GM12872 (cell line): ENCODE measurements at regions not wholly inside any gene's neighbourhood (a gene's known extent, or its start where the extent isn't known, plus 50 kb on each side); places are given as distances from the start of the nearest gene placed in this dataset.

Experiments
- TF ChIP-seq, protein P1 (sequence below): IDR thresholded peaks from 3 replicates; pipeline ENCODE4 v1.5.1; 2011; ENCODE audit warnings: low read depth, mild to moderate bottlenecking, low read length, moderate library complexity; ENCODE audit not compliant: insufficient read depth

DNA sequence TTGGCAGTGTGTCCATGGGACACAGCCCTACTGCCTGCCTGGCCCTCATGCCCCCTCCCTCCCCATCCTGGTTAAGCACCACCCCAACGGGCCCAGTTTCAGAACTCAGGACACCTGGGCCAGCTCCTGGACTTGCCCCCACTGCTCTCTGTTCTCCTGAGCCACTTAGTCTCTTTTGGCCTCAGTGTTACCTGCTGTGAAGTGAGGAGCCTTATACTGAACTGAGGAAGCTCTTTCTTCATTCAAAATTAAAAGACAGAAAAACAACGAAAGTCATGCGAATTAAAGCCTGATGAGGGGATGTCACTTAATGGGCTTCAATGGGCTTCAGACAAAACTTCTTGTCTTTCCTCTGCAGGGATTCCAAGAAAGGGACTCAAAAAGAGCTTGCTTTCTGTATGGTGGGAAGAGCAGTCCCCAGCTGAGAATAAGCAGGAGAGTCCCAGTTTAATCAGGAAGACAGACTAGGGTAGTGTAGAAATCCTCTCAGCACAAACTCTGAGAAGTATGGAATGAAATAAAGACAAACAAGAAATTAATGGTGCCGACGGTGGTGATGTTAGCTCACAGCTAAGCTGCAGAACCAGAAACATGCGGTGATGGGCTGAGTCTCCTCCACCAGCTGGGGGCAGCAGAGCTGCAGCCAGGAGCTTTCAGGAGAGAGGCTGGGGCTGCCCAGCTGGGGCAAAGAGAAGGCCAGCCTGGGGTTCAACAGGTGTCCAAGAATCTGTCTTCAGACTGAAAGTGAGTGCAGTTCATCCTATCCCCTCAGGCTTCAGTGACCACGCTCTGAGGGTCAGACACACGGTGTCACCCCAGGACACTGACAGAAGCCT lies 101.0 kb downstream of the GGTLC2 start:
- TF ChIP-seq, protein P1, sequence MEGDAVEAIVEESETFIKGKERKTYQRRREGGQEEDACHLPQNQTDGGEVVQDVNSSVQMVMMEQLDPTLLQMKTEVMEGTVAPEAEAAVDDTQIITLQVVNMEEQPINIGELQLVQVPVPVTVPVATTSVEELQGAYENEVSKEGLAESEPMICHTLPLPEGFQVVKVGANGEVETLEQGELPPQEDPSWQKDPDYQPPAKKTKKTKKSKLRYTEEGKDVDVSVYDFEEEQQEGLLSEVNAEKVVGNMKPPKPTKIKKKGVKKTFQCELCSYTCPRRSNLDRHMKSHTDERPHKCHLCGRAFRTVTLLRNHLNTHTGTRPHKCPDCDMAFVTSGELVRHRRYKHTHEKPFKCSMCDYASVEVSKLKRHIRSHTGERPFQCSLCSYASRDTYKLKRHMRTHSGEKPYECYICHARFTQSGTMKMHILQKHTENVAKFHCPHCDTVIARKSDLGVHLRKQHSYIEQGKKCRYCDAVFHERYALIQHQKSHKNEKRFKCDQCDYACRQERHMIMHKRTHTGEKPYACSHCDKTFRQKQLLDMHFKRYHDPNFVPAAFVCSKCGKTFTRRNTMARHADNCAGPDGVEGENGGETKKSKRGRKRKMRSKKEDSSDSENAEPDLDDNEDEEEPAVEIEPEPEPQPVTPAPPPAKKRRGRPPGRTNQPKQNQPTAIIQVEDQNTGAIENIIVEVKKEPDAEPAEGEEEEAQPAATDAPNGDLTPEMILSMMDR: peak; percentile 81

DNA sequence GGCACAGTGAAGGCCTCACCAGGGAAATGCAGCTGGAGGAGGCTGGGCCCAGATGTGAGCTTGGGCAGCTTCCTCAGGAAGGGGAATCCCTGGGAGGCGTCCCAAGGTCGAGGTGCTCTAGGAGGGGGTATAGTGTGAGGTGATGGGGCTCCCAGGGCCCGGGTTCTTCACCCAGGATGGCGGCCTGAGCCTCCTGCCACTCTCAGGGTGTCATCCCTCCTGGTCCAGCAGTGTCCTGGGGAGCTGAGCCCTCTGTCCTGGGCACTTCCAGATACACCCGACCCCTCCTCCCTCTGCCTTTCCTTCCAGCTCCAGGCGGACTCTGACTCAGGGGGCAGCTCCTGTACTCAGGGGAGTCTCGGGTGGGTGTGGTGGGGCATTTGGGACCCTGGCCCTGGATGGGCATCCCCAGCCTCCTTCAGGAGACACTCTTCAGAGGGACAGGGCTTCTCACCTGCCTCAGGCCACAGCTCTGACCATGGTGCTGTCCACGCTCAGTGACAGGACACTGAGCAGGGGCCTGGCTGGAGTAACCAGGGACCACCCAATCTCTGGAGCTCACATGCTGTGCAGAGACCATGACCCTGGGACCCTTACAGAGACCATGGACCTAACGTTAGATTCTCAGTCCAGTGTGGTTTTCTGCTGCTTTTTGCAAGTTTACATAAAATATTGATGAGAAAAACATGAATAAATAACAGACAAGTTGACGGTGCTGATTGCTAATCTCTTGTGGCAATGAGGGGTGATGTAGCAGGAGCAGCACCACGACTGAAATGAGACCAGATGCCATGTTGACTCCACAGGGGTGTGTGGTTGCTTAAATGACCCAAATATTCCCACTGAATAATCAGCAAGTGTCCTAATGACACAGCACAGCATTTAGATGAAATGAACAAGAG lies 101.9 kb downstream of the GGTLC2 start:
- TF ChIP-seq, protein P1: no peak

GRCh38 chr22:22746963-22747933 lies 102.8 kb downstream of the GGTLC2 start:
- TF ChIP-seq, protein P1: no peak

DNA sequence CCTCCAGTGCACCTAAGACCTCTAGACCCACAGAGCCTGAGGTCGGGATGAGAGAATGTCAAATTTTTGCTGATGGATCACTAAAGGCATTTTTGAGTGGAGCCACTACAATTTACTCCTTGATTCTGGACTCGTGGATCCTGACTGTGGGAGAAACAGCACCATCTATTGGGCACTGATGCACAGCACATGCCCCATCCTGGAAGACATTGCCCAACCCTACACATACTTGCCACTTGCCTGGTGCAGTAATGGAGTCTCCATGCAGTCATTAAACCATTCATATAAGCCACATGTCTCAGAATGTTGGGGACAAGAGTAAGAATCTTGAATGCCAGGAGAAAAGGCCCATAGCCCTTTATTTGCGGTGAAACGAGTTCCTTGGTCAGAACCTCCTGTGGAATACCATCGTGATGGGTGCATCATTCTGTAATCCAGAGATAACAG lies 103.9 kb downstream of the GGTLC2 start:
- TF ChIP-seq, protein P1: peak; percentile 71

DNA sequence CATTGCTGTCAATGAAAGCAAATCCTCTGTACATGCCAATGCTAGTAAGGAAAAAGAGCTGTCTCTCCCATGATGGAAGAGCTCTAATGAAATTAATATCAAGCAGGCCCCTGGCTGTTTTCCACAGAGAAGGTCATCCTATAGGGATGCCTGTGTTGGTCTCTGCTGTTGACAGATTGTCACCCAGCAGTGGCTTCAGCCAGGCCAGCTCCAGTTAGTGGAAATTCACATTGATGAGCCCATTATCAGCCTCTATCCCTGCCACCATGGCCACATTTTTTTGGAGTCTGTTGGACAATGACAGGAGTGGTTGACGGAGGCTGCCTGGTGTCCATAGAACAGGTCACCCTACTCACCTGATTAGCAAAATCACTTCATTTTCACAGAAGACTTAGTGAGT lies 104.3 kb downstream of the GGTLC2 start:
- TF ChIP-seq, protein P1: no peak

DNA sequence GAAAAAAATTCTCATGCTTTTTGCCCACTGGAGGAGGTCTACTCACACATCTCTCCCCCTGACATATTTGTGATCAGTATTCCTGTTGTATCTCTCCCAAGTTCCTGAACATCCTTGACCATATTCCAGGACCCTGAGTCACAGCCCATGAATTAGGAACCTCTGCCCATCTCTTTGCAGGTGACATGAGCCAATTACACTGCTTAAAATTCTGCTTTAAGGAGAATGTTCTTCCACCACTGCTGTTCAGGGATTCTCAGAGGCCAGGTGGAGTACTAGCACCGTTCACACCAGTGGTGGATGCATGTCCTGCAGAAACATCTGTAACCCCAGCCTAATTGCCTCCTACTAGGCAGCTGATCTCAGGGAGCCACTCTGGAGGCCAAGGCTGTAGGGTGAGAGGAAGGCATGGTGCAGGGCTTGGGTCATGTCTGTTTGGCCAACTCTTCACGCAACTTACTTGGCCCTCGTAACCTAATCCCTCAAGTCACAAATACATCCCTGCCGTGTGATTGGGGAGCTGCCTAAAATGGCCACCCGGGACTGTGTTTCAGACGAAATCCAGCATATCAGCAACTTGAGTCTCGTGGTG lies 104.8 kb downstream of the GGTLC2 start:
- TF ChIP-seq, protein P1: no peak
